ENCODE measurements at regions not wholly inside any gene's neighbourhood (a gene's known extent, or its start where the extent isn't known, plus 50 kb on each side); places are given as distances from the start of the nearest gene placed in this dataset.
"Not testable (repeated sequence)": the region's sequence is repeated elsewhere in the genome, so short reads cannot be mapped to it uniquely, and the experiment has no call there.

- no peak overlapping the region for H3K4me3 ChIP-seq (ENCODE audit: low read depth, low read length)
- no peaks in the 10 kb centered on the region for H3K27me3 ChIP-seq (ENCODE audit: control insufficient read depth, insufficient read depth, low read length)
- no peak overlapping the region for H3K9ac ChIP-seq (ENCODE audit: low read depth, low read length)
- H3K36me3 ChIP-seq (ENCODE audit: control insufficient read depth, insufficient read depth, low read length): no peaks in the 10 kb centered on the region
- no peaks in the 10 kb centered on the region for H3K4me1 ChIP-seq (ENCODE audit: control insufficient read depth, insufficient read depth, low read length)
- no peaks in the 10 kb centered on the region for H3K9me3 ChIP-seq (ENCODE audit: control insufficient read depth, insufficient read depth, low read length)
Measured at GRCh38 chr4:146104541-146104940, 71.0 kb upstream of the LSM6 start.

DNA sequence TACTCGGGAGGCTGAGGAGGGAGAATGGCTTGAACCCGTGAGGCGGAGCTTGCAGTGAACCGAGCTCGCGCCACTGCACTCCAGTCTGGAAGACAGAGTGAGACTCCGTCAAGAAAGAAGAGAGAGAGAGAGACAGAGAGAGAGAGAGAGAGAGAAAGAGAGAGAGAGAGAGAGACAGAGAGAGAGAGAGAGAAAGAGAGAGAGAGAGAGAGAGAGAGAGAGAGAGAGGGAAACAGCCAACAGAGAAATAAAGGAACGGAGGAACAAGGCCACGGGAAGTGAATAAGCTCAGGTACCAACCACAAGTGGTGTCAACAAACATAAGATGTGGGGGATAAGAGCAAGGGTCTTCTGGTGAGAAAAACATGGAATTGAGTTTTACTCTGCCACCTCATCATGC lies 71.5 kb upstream of the LSM6 start:
- not testable (repeated sequence) for H3K9me3 ChIP-seq (ENCODE audit: control insufficient read depth, insufficient read depth, low read length); H3K27me3 ChIP-seq (ENCODE audit: control insufficient read depth, insufficient read depth, low read length); H3K36me3 ChIP-seq (ENCODE audit: control insufficient read depth, insufficient read depth, low read length); H3K4me3 ChIP-seq (ENCODE audit: low read depth, low read length); H3K4me1 ChIP-seq (ENCODE audit: control insufficient read depth, insufficient read depth, low read length); H3K9ac ChIP-seq (ENCODE audit: low read depth, low read length)

DNA sequence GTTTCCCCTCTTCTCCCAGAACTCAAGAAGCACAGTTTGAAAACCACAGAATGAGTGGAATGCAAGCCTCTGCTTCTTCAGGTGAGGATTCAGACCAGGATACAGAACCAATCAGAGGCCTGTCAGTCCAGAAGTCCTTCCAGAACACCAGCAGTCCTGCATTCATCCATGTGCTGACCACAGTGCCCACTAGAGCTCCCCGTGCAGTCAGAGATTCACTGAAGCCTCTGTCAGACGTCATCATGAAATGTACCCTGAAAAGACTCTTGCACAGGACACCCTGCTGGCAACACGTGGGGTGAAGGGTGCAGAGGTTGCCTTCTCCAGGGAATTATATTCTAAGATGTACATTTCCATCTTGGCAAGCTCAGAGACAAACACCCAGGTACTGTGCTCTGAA lies 75.9 kb upstream of the LSM6 start:
- no peaks in the 10 kb centered on the region for H3K4me1 ChIP-seq (ENCODE audit: control insufficient read depth, insufficient read depth, low read length)
- no peak overlapping the region for H3K4me3 ChIP-seq (ENCODE audit: low read depth, low read length)
- H3K36me3 ChIP-seq (ENCODE audit: control insufficient read depth, insufficient read depth, low read length): no peaks in the 10 kb centered on the region
- H3K27me3 ChIP-seq (ENCODE audit: control insufficient read depth, insufficient read depth, low read length): no peaks in the 10 kb centered on the region
- H3K9me3 ChIP-seq (ENCODE audit: control insufficient read depth, insufficient read depth, low read length): no peaks in the 10 kb centered on the region
- H3K9ac ChIP-seq (ENCODE audit: low read depth, low read length): no peak overlapping the region

DNA sequence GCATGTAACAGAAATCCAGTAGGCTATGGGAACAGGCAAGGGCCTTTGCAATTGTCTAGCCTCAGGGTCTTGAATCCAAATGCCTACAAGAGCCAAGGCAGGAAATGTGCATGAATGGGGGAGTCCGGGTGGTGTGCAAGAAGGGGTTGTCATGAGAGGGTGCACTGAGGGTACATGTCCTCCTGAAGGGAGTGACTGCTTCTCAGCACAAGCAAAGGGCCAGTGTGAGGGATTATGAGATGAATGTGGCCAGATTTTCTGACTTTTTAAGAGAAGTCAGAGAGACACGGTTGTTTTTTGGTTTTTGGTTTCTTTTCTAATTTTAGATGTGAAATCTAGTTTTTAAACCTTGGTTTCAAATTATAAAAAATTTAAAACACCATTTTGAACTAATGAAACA lies 76.5 kb upstream of the LSM6 start:
- Histone ChIP-seq H3K36me3 (ENCODE audit: control insufficient read depth, insufficient read depth, low read length) (no peaks in the 10 kb centered on the region), H3K4me3 (ENCODE audit: low read depth, low read length) (no peak overlapping the region), H3K9ac (ENCODE audit: low read depth, low read length) (no peak overlapping the region), H3K27me3 (ENCODE audit: control insufficient read depth, insufficient read depth, low read length) (no peaks in the 10 kb centered on the region), H3K4me1 (ENCODE audit: control insufficient read depth, insufficient read depth, low read length) (no peaks in the 10 kb centered on the region), H3K9me3 (ENCODE audit: control insufficient read depth, insufficient read depth, low read length) (no peaks in the 10 kb centered on the region)

GRCh38 chr4:146098397-146098796 lies 77.1 kb upstream of the LSM6 start:
- no peak overlapping the region for H3K4me3 ChIP-seq (ENCODE audit: low read depth, low read length)
- H3K4me1 ChIP-seq (ENCODE audit: control insufficient read depth, insufficient read depth, low read length): no peaks in the 10 kb centered on the region
- H3K36me3 ChIP-seq (ENCODE audit: control insufficient read depth, insufficient read depth, low read length): no peaks in the 10 kb centered on the region
- H3K27me3 ChIP-seq (ENCODE audit: control insufficient read depth, insufficient read depth, low read length): no peaks in the 10 kb centered on the region
- H3K9me3 ChIP-seq (ENCODE audit: control insufficient read depth, insufficient read depth, low read length): no peaks in the 10 kb centered on the region
- no peak overlapping the region for H3K9ac ChIP-seq (ENCODE audit: low read depth, low read length)

GRCh38 chr4:146096371-146096770 lies 79.1 kb upstream of the LSM6 start:
- H3K4me3 ChIP-seq (ENCODE audit: low read depth, low read length): no peak overlapping the region
- H3K27me3 ChIP-seq (ENCODE audit: control insufficient read depth, insufficient read depth, low read length): no peaks in the 10 kb centered on the region
- H3K4me1 ChIP-seq (ENCODE audit: control insufficient read depth, insufficient read depth, low read length): no peaks in the 10 kb centered on the region
- H3K9me3 ChIP-seq (ENCODE audit: control insufficient read depth, insufficient read depth, low read length): no peaks in the 10 kb centered on the region
- no peak overlapping the region for H3K9ac ChIP-seq (ENCODE audit: low read depth, low read length)
- H3K36me3 ChIP-seq (ENCODE audit: control insufficient read depth, insufficient read depth, low read length): no peaks in the 10 kb centered on the region

- H3K36me3 ChIP-seq (ENCODE audit: control insufficient read depth, insufficient read depth, low read length): no peaks in the 10 kb centered on the region
- no peak overlapping the region for H3K4me3 ChIP-seq (ENCODE audit: low read depth, low read length)
Measured at GRCh38 chr4:146095860-146096259, 79.7 kb upstream of the LSM6 start.

GRCh38 chr4:146095091-146095690 lies 80.3 kb upstream of the LSM6 start:
- Histone ChIP-seq H3K4me1 (ENCODE audit: control insufficient read depth, insufficient read depth, low read length) (no peaks in the 10 kb centered on the region), H3K27me3 (ENCODE audit: control insufficient read depth, insufficient read depth, low read length) (no peaks in the 10 kb centered on the region)

More at GRCh38 chr4:146095860-146096259, 79.7 kb upstream of the LSM6 start:
- H3K4me1 ChIP-seq (ENCODE audit: control insufficient read depth, insufficient read depth, low read length): no peaks in the 10 kb centered on the region
- H3K9me3 ChIP-seq (ENCODE audit: control insufficient read depth, insufficient read depth, low read length): no peaks in the 10 kb centered on the region
- no peaks in the 10 kb centered on the region for H3K27me3 ChIP-seq (ENCODE audit: control insufficient read depth, insufficient read depth, low read length)
- no peak overlapping the region for H3K9ac ChIP-seq (ENCODE audit: low read depth, low read length)

DNA sequence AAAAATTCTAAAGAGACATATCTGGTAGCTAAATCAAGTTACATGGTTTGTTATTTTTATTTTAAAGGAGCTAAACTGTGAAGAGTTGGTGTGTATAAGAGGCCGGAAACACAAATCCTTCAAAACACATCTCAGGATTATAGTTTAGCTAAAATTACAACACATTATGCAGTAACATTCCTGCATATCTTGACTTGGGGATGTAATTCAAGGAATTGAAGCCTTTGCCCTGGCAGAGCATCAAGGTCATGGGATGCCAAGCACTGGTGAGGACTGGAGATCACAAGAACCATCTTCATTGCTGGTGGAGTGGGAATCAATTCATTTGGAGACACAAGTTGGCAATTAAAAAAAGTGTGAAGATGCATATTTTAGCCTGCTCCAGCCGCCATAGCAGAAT lies 86.8 kb upstream of the LSM6 start:
- no peak overlapping the region for H3K9ac ChIP-seq (ENCODE audit: low read depth, low read length)
- H3K4me3 ChIP-seq (ENCODE audit: low read depth, low read length): no peak overlapping the region
- no peaks in the 10 kb centered on the region for H3K4me1 ChIP-seq (ENCODE audit: control insufficient read depth, insufficient read depth, low read length)
- H3K27me3 ChIP-seq (ENCODE audit: control insufficient read depth, insufficient read depth, low read length): no peaks in the 10 kb centered on the region
- H3K36me3 ChIP-seq (ENCODE audit: control insufficient read depth, insufficient read depth, low read length): no peaks in the 10 kb centered on the region
- H3K9me3 ChIP-seq (ENCODE audit: control insufficient read depth, insufficient read depth, low read length): no peaks in the 10 kb centered on the region

More at GRCh38 chr4:146095091-146095690, 80.3 kb upstream of the LSM6 start:
- no peaks in the 10 kb centered on the region for H3K9me3 ChIP-seq (ENCODE audit: control insufficient read depth, insufficient read depth, low read length)
- no peaks in the 10 kb centered on the region for H3K36me3 ChIP-seq (ENCODE audit: control insufficient read depth, insufficient read depth, low read length)
- no peak overlapping the region for H3K9ac ChIP-seq (ENCODE audit: low read depth, low read length)
- H3K4me3 ChIP-seq (ENCODE audit: low read depth, low read length): no peak overlapping the region

GRCh38 chr4:146087856-146088255 lies 87.7 kb upstream of the LSM6 start:
- Histone ChIP-seq H3K4me1 (ENCODE audit: control insufficient read depth, insufficient read depth, low read length) (no peaks in the 10 kb centered on the region), H3K9me3 (ENCODE audit: control insufficient read depth, insufficient read depth, low read length) (no peaks in the 10 kb centered on the region), H3K4me3 (ENCODE audit: low read depth, low read length) (no peak overlapping the region), H3K36me3 (ENCODE audit: control insufficient read depth, insufficient read depth, low read length) (no peaks in the 10 kb centered on the region), H3K9ac (ENCODE audit: low read depth, low read length) (no peak overlapping the region), H3K27me3 (ENCODE audit: control insufficient read depth, insufficient read depth, low read length) (no peaks in the 10 kb centered on the region)

GRCh38 chr4:146076081-146076480 lies 99.4 kb upstream of the LSM6 start:
- Histone ChIP-seq H3K9me3 (ENCODE audit: control insufficient read depth, insufficient read depth, low read length) (no peaks in the 10 kb centered on the region), H3K4me1 (ENCODE audit: control insufficient read depth, insufficient read depth, low read length) (no peaks in the 10 kb centered on the region), H3K36me3 (ENCODE audit: control insufficient read depth, insufficient read depth, low read length) (no peaks in the 10 kb centered on the region), H3K9ac (ENCODE audit: low read depth, low read length) (no peak overlapping the region), H3K4me3 (ENCODE audit: low read depth, low read length) (no peak overlapping the region), H3K27me3 (ENCODE audit: control insufficient read depth, insufficient read depth, low read length) (no peaks in the 10 kb centered on the region)

DNA sequence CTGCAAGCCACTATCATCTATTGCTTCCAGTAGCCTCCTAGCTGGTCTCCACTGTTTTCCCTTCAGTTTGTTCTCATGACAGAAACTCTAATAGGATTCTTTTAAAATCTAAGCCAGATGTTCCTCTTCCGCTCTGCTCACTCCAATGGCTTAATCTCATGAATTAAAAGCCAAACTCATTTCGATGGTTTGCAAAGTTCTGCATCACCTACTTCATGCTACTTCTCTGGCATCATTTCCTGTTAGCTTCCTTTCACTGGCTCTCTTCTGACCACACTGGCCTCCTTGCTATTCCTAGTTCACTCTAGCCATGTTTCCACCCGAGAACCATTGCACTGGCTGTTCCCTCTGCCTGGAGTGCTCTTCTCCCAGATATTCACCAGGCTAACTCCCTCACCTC lies 102.0 kb upstream of the LSM6 start:
- no peak overlapping the region for H3K9ac ChIP-seq (ENCODE audit: low read depth, low read length)
- no peaks in the 10 kb centered on the region for H3K36me3 ChIP-seq (ENCODE audit: control insufficient read depth, insufficient read depth, low read length)
- H3K9me3 ChIP-seq (ENCODE audit: control insufficient read depth, insufficient read depth, low read length): no peaks in the 10 kb centered on the region
- H3K4me1 ChIP-seq (ENCODE audit: control insufficient read depth, insufficient read depth, low read length): no peaks in the 10 kb centered on the region
- H3K4me3 ChIP-seq (ENCODE audit: low read depth, low read length): no peak overlapping the region
- no peaks in the 10 kb centered on the region for H3K27me3 ChIP-seq (ENCODE audit: control insufficient read depth, insufficient read depth, low read length)

All from iPS-15b (cell line).